Small intestine (tissue), 7 donors: ENCODE measurements at regions not wholly inside any gene's neighbourhood (a gene's known extent, or its start where the extent isn't known, plus 50 kb on each side); places are given as distances from the start of the nearest gene placed in this dataset.

Experiments used
- DNase-seq, 2 donors: peaks; one replicate each; pipeline versions ENCODE4 v3.0.0 to v3.0.0-alpha.2; 2013
- FAIRE-seq: peaks from 2 replicates; lab custom pipeline; 2012; peaks lifted over from hg19 to GRCh38; lab: Jason Lieb, UNC
- H3K27ac ChIP-seq, 3 donors: one replicate each; pipeline ENCODE4 v1.5.1; 2013; ENCODE audit warnings: low read length in 2 of 3, mild to moderate bottlenecking in 2 of 3, control low read depth in 1 of 3, inconsistent platforms in 1 of 3, low read depth in 1 of 3, moderate library complexity in 1 of 3
- H3K27me3 ChIP-seq, 3 donors: one replicate each; pipeline ENCODE4 v1.6.1; 2013; ENCODE audit warnings: low read length in 3 of 3, inconsistent platforms in 1 of 3; ENCODE audit not compliant: control insufficient read depth in 3 of 3, insufficient read depth in 3 of 3
- H3K36me3 ChIP-seq, 3 donors: one replicate each; pipeline ENCODE4 v1.6.1; 2013; ENCODE audit warnings: low read length in 3 of 3, inconsistent platforms in 1 of 3, low read depth in 1 of 3, mild to moderate bottlenecking in 1 of 3, moderate library complexity in 1 of 3; ENCODE audit not compliant: control insufficient read depth in 3 of 3, insufficient read depth in 2 of 3
- H3K4me1 ChIP-seq, 3 donors: one replicate each; pipeline ENCODE4 v1.6.1; 2013; ENCODE audit warnings: low read length in 2 of 3, inconsistent platforms in 1 of 3, low read depth in 1 of 3, mild to moderate bottlenecking in 1 of 3, moderate library complexity in 1 of 3; ENCODE audit not compliant: control insufficient read depth in 3 of 3, insufficient read depth in 2 of 3
- H3K4me3 ChIP-seq, 3 donors: one replicate each; pipeline ENCODE4 v1.5.1; 2013; ENCODE audit warnings: low read length in 3 of 3, control low read depth in 1 of 3, inconsistent platforms in 1 of 3, low read depth in 1 of 3, mild to moderate bottlenecking in 1 of 3, moderate library complexity in 1 of 3
- H3K9me3 ChIP-seq, 2 donors: one replicate each; pipeline ENCODE4 v1.6.1; 2013; ENCODE audit warnings: low read depth in 1 of 2, low read length in 1 of 2; ENCODE audit not compliant: control insufficient read depth in 2 of 2, insufficient read depth in 1 of 2
- WGBS, 3 donors: extraction: QIAGEN DNeasy Blood & Tissue Kit; methylation state at CpG; one replicate each; pipeline ENCODE4 v1.1.7; 2013; 5-methylcytosine and 5-hydroxymethylcytosine counted together
- donor health status: healthy with polysubstance abuse.
- donor health status: control.
- donor health status: control.
- donor health status: Bipolar disorder and iron deficiency.
- donor health status: healthy.

DNA sequence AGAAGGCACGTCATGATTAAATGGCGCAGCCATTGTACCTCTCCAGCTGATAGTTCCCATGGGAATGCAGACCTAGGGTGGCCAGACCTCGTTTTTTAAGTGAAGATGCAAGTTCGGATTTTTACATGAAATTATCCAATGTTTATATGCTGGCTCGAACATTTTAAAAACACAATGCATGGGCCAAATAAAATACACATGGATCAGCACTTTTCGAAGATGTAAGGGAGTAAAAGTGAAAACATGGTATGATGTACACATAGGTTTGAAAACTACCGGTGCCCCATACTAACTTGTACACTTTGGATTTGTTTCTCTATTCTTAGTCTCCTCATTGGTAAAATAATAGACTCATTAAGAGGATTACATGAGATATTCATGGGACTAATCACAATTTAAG is 412.5 kb upstream of the CCNG1 start:
- Histone ChIP-seq H3K27me3 (no peaks in the 10 kb centered on the region), H3K4me1 (no peaks in the 10 kb centered on the region), H3K4me3 (no peak overlapping the region), H3K9me3 (no peaks in the 10 kb centered on the region), H3K27ac (no peak overlapping the region), H3K36me3 (no peaks in the 10 kb centered on the region)
- FAIRE-seq (no peak), DNase-seq (no peak)
- WGBS, 3 donors: 62 to 71% (median 70%) methylated on average over 7 of the region's 7 CpGs

DNA sequence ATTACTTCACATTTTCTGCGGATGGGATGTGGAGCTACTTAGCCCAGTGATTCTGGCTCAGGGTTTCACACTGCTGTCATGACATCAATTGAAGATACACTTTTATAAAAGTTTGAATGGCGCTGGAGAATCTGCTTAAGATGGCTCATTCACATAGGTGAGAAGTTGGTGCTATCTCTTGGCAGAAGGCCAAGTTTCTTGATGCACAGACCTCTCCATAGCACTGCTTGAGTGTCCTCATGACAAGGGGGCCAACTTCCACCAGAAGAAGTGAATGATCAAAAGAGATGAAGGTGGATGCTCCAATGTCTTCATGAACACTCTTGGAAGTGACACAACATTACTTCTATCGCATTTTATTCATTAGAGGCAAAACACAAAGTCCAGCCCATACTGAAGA is 403.7 kb upstream of the CCNG1 start:
- no peak for DNase-seq
- Histone ChIP-seq H3K4me3 (no peak overlapping the region), H3K4me1 (no peaks in the 10 kb centered on the region), H3K36me3 (no peaks in the 10 kb centered on the region), H3K27ac (no peak overlapping the region), H3K9me3 (no peaks in the 10 kb centered on the region), H3K27me3 (no peaks in the 10 kb centered on the region)
- FAIRE-seq: no peak
- WGBS, 3 donors: 31 to 33% (median 32%) methylated on average over 3 of the region's 3 CpGs

DNA sequence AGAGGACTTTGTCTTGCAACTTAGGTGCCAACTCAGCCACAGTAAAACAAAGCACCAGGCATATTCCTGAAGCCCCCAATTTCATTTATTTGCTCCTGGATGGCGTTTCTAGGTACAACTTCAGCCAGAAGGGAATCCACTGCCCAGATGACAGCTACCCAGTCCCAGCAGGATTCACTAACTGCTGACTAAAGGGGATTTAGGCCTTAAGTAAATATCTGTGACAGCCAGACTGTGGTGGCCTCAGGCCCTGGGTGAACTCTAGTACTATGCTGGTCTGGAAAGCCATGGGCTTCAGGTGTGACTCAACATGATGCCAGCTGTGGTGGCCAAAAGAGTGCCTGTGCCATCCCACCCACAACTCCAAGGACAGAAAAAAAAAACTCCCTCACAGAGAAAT is 396.1 kb upstream of the CCNG1 start:
- H3K4me1 ChIP-seq: no peaks in the 10 kb centered on the region
- H3K4me3 ChIP-seq: no peak overlapping the region
- DNase-seq (no peak), FAIRE-seq (no peak)
- no peaks in the 10 kb centered on the region for H3K36me3 ChIP-seq
- no peaks in the 10 kb centered on the region for H3K27me3 ChIP-seq
- no peaks in the 10 kb centered on the region for H3K9me3 ChIP-seq
- H3K27ac ChIP-seq: no peak overlapping the region
- WGBS, 3 donors: 15 to 64% (median 24%) methylated on average over 1 of the region's 1 CpG

DNA sequence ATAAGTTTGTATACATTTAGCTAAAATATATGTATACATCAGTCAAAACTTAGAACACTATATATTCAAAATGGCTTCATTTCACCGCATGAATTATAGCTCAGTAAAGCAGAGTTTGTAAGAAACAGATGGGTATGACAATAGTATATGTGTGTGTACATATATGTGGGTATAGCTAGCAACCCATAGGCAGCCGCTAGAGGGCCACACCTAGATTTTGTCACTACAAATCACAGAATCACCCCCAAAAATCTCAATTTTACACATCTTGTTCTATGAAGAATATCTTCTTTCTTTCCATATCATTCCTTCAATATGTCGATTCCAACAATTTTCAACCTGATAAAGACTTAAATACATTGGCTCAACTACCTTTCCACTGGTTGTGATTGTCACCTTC is 357.8 kb upstream of the CCNG1 start:
- whole genome bisulfite sequencing, 3 donors: 53 to 61% (median 61%) methylated on average over 3 of the region's 3 CpGs
- no peaks in the 10 kb centered on the region for H3K36me3 ChIP-seq
- FAIRE-seq (no peak), DNase-seq (no peak)
- H3K4me1 ChIP-seq: no peaks in the 10 kb centered on the region
- H3K4me3 ChIP-seq: no peak overlapping the region
- H3K27me3 ChIP-seq: no peaks in the 10 kb centered on the region
- H3K27ac ChIP-seq: no peak overlapping the region
- H3K9me3 ChIP-seq: no peaks in the 10 kb centered on the region

DNA sequence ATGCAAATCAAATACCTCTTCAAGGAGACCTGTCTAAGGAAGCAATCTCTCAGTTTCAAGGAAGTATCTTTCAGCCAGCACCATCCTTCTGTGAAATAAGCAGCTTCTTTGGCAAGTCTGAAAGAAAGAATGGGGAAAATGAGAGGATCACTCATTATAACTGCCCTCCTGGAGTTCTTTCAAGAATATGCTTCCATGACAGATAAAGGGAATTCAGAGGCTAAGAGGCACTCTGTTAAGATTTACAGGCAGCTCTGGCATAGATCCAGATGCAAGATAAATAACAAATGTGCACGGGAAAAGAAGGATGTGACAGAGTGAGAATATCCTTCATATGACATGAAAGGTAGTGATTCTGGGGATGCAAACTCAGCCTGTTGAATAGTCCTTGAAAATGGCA is 348.2 kb upstream of the CCNG1 start:
- DNase-seq: no peak
- no peak overlapping the region for H3K4me3 ChIP-seq
- 10 to 24% (median 13%) methylated on average over 1 of the region's 1 CpG for WGBS, 3 donors

DNA sequence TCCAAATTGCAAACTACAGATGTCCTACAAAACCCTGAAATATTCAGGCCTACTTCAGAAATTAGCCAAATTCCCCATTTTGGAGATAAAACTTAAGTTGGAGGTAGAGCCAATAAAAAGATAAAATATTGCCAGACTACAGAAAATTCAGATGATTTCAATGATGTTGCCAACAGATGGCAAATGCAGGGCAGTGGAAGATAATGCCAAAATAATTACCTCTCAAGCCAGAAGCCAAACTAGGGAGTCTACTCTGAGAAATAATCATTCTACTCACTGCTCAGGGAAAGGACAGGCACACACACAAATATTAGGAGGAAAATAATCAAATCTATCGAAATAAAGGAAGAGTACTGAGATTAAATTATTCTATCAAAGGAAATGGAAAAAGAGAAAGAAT is 347.5 kb upstream of the CCNG1 start:
- no peaks in the 10 kb centered on the region for H3K36me3 ChIP-seq
- H3K4me1 ChIP-seq: no peaks in the 10 kb centered on the region
- no peak overlapping the region for H3K4me3 ChIP-seq
- H3K27ac ChIP-seq: no peak overlapping the region
- no peak for FAIRE-seq
- DNase-seq: no peak
- WGBS, 3 donors: 71 to 73% (median 72%) methylated on average over 1 of the region's 1 CpG
- H3K9me3 ChIP-seq: no peaks in the 10 kb centered on the region
- H3K27me3 ChIP-seq: no peaks in the 10 kb centered on the region

More for the DNA sequence above, 348.2 kb upstream of the CCNG1 start:
- Histone ChIP-seq H3K9me3 (no peaks in the 10 kb centered on the region), H3K4me1 (no peaks in the 10 kb centered on the region), H3K36me3 (no peaks in the 10 kb centered on the region), H3K27me3 (no peaks in the 10 kb centered on the region), H3K27ac (no peak overlapping the region)
- no peak for FAIRE-seq

DNA sequence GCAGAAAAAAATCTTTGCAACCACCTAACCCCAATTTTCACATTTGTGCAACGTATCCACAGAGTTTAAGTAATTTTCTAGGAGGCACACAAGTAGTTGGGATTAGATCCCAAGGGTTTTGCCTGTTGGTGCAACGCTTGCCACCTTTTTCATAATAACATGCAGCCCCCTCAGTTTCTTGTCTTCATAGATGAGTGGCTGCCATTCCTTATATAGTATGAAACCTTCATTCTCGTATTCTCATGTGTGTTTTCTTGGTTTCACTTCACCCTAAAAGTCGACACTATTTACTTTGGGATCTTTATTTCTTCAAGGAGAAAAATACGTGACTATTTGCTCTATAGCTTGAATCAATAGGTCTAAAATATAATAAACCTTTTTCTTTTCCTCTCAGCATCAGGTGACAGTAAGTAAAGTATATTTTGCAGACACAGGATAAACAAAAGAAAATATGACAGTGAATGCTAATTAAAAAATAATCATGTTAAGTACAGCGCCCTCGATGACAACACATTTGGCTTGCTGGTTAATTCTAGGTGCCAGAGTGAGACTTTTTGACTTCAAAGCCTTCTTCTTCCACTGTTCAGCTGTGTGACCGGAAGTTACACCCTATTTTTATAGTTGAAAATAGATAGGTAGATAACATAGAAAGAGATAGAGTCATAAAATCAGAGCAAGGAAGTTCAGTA is 342.8 kb upstream of the CCNG1 start:
- 27 to 43% (median 32%) methylated on average over 8 of the region's 8 CpGs for WGBS, 3 donors

DNA sequence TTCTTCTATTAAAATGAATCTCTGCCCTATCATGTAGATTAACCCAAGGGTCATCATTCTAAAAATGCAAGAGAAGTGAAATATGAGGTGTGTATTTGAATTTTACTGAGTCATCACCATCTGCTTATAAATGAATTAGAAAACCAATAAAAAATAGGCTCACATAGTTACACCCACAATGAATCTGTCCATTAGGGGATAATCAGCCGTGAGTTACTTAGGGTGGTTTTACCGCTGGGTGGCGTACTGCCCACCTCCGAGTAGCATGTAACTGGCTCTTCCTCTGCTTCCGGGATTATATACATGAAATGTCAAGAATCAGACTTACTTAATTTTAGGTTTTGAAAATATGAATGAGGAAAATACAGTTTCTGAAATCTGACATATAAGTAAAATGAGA is 332.9 kb upstream of the CCNG1 start:
- Histone ChIP-seq H3K9me3 (no peaks in the 10 kb centered on the region), H3K36me3 (no peaks in the 10 kb centered on the region), H3K27me3 (no peaks in the 10 kb centered on the region), H3K27ac (no peak overlapping the region), H3K4me3 (no peak overlapping the region), H3K4me1 (no peaks in the 10 kb centered on the region)
- no peak for FAIRE-seq
- WGBS, 3 donors: 30 to 41% (median 40%) methylated on average over 5 of the region's 5 CpGs
- DNase-seq: no peak

More for the DNA sequence above, 342.8 kb upstream of the CCNG1 start:
- Histone ChIP-seq H3K27ac (no peak overlapping the region), H3K27me3 (no peaks in the 10 kb centered on the region), H3K36me3 (no peaks in the 10 kb centered on the region), H3K4me1 (no peaks in the 10 kb centered on the region), H3K4me3 (no peak overlapping the region), H3K9me3 (no peaks in the 10 kb centered on the region)
- FAIRE-seq (no peak), DNase-seq (no peak)

DNA sequence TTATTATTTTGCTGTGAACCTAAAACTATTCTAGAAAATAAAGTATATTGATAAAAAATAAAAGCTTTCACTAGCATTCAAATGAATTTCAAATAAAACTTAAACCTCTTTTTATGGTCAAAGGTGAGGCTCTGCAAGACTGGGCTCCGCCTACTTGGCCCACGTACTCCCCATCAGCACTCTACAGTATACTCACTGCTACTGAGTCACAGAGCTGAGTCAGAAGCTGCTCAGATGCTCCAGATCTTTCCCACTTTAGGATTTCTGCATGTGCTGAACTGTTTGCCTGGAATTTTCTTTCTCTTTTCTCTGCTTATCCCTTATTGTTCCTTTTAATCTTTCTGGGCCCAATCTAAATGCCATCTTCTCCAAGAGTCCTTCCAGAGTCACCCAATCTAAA is 331.9 kb upstream of the CCNG1 start:
- DNase-seq (no peak), FAIRE-seq (no peak)
- Histone ChIP-seq H3K4me3 (no peak overlapping the region), H3K4me1 (no peaks in the 10 kb centered on the region), H3K27me3 (no peaks in the 10 kb centered on the region), H3K36me3 (no peaks in the 10 kb centered on the region), H3K9me3 (no peaks in the 10 kb centered on the region), H3K27ac (no peak overlapping the region)
- 63 to 71% (median 65%) methylated on average over 2 of the region's 2 CpGs for WGBS, 3 donors
